ENCODE measurements at regions not wholly inside any gene's neighbourhood (a gene's known extent, or its start where the extent isn't known, plus 50 kb on each side); places are given as distances from the start of the nearest gene placed in this dataset.
A peak's percentile ranks its signal among the peaks of the same experiment; 100 is the strongest.
"Not testable (repeated sequence)": the region's sequence is repeated elsewhere in the genome, so short reads cannot be mapped to it uniquely, and the experiment has no call there.

GRCh38 chr1:116847688-116848531, 61.8 kb upstream of the PTGFRN start:
- no peaks in the 10 kb centered on the region for H3K36me3 ChIP-seq (ENCODE audit: low read depth)
- DNase-seq (ENCODE audit: low spot score) (no peak), ATAC-seq (ENCODE audit: low read depth) (peak; percentile 40; the same call in 1 of the 3 replicates)
- peaks cover 3% of the 10 kb centered on the region for H3K4me1 ChIP-seq (ENCODE audit: insufficient read depth, poor library complexity, severe bottlenecking)
- no peak overlapping the region for H3K4me3 ChIP-seq (ENCODE audit: severe bottlenecking)
- H3K27me3 ChIP-seq (ENCODE audit: insufficient read depth, poor library complexity, severe bottlenecking) = no peaks in the 10 kb centered on the region
- H3K9me3 ChIP-seq (ENCODE audit: severe bottlenecking) = no peaks in the 10 kb centered on the region
- TF ChIP-seq CTCF (IDR thresholded peaks at IDR 0.05; ENCODE audit: poor library complexity, severe bottlenecking) = no peak
- no peak overlapping the region for H3K27ac ChIP-seq (ENCODE audit: poor library complexity, severe bottlenecking)

GRCh38 chr1:116850436-116850835, 59.3 kb upstream of the PTGFRN start:
- Histone ChIP-seq H3K27me3 (ENCODE audit: insufficient read depth, poor library complexity, severe bottlenecking) (no peaks in the 10 kb centered on the region), H3K36me3 (ENCODE audit: low read depth) (no peaks in the 10 kb centered on the region), H3K27ac (ENCODE audit: poor library complexity, severe bottlenecking) (no peak overlapping the region), H3K4me1 (ENCODE audit: insufficient read depth, poor library complexity, severe bottlenecking) (peaks cover 18% of the 10 kb centered on the region), H3K4me3 (ENCODE audit: severe bottlenecking) (no peak overlapping the region), H3K9me3 (ENCODE audit: severe bottlenecking) (no peaks in the 10 kb centered on the region)
- TF ChIP-seq CTCF (IDR thresholded peaks at IDR 0.05; ENCODE audit: poor library complexity, severe bottlenecking) = no peak
- ATAC-seq (ENCODE audit: low read depth) (no peak), DNase-seq (ENCODE audit: low spot score) (no peak)

- not testable (repeated sequence) for H3K27ac ChIP-seq (ENCODE audit: poor library complexity, severe bottlenecking); DNase-seq (ENCODE audit: low spot score); H3K9me3 ChIP-seq (ENCODE audit: severe bottlenecking); H3K27me3 ChIP-seq (ENCODE audit: insufficient read depth, poor library complexity, severe bottlenecking); H3K4me3 ChIP-seq (ENCODE audit: severe bottlenecking); ATAC-seq (ENCODE audit: low read depth); H3K36me3 ChIP-seq (ENCODE audit: low read depth)
- peaks cover 18% of the 10 kb centered on the region for H3K4me1 ChIP-seq (ENCODE audit: insufficient read depth, poor library complexity, severe bottlenecking)
Measured at GRCh38 chr1:116851189-116851588, 58.5 kb upstream of the PTGFRN start.

- no peak for ATAC-seq (ENCODE audit: low read depth)
- Histone ChIP-seq H3K4me3 (ENCODE audit: severe bottlenecking) (no peak overlapping the region), H3K4me1 (ENCODE audit: insufficient read depth, poor library complexity, severe bottlenecking) (peaks cover 18% of the 10 kb centered on the region), H3K36me3 (ENCODE audit: low read depth) (no peaks in the 10 kb centered on the region), H3K27me3 (ENCODE audit: insufficient read depth, poor library complexity, severe bottlenecking) (no peaks in the 10 kb centered on the region), H3K27ac (ENCODE audit: poor library complexity, severe bottlenecking) (no peak overlapping the region), H3K9me3 (ENCODE audit: severe bottlenecking) (no peaks in the 10 kb centered on the region)
- DNase-seq (ENCODE audit: low spot score) = no peak
- TF ChIP-seq CTCF (IDR thresholded peaks at IDR 0.05; ENCODE audit: poor library complexity, severe bottlenecking) = no peak
Measured at GRCh38 chr1:116851846-116852245, 57.9 kb upstream of the PTGFRN start.

- no peaks in the 10 kb centered on the region for H3K9me3 ChIP-seq (ENCODE audit: severe bottlenecking)
- no peak for ATAC-seq (ENCODE audit: low read depth)
- peaks cover 18% of the 10 kb centered on the region for H3K4me1 ChIP-seq (ENCODE audit: insufficient read depth, poor library complexity, severe bottlenecking)
- no peaks in the 10 kb centered on the region for H3K27me3 ChIP-seq (ENCODE audit: insufficient read depth, poor library complexity, severe bottlenecking)
- TF ChIP-seq CTCF (IDR thresholded peaks at IDR 0.05; ENCODE audit: poor library complexity, severe bottlenecking) = no peak
- no peak overlapping the region for H3K27ac ChIP-seq (ENCODE audit: poor library complexity, severe bottlenecking)
- DNase-seq (ENCODE audit: low spot score) = no peak
- no peak overlapping the region for H3K4me3 ChIP-seq (ENCODE audit: severe bottlenecking)
- no peaks in the 10 kb centered on the region for H3K36me3 ChIP-seq (ENCODE audit: low read depth)
Measured at GRCh38 chr1:116852367-116852766, 57.3 kb upstream of the PTGFRN start.
